HG03571 (cell line): ENCODE measurements at regions not wholly inside any gene's neighbourhood (a gene's known extent, or its start where the extent isn't known, plus 50 kb on each side); places are given as distances from the start of the nearest gene placed in this dataset.
"Not testable (repeated sequence)": the region's sequence is repeated elsewhere in the genome, so short reads cannot be mapped to it uniquely, and the experiment has no call there.

Experiments used
- ATAC-seq: cut with Tn5 transposase; IDR thresholded peaks from one replicate; pipeline ENCODE4 v1.9.1; 2021; ENCODE audit not compliant: unreplicated experiment

DNA sequence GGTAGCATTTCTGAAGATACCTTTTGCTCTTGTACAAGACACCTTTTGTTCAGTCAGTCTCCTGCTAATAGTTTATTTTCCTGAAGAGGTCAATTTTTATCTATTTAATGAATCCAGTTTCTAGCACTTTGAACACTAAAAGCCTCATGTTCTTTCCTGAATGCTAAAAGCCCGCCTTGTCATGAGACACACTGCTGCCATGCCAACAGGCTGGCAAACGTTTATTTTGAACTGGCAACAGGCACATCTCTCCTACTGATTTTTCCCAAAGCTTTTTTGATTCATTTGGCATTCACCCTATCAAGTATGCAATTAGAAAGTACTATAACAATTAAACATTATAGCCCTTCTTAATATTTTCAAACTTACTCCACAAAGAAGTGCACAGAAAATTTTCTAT lies 421.2 kb upstream of the EYS start:
- no peak for ATAC-seq

DNA sequence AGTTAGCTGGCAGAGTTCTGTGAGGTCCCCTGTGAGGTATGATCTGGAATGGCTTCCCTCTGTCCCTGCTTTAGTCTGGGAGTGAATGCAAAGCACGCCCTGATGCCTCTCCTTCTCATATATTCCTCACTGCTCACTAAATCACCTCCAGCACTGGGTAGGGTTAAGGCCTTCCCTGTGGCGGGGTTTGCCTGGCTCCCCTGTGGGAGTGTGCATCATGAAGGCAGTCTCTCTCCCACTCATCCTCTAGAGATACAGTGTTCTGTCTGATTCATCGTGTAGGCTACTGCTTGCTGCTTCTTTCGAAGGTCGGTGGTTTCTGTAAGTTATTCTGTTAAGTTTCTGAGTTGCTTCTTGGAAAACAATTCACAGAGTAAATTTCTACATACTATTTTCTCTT lies 420.0 kb upstream of the EYS start:
- ATAC-seq: no peak

DNA sequence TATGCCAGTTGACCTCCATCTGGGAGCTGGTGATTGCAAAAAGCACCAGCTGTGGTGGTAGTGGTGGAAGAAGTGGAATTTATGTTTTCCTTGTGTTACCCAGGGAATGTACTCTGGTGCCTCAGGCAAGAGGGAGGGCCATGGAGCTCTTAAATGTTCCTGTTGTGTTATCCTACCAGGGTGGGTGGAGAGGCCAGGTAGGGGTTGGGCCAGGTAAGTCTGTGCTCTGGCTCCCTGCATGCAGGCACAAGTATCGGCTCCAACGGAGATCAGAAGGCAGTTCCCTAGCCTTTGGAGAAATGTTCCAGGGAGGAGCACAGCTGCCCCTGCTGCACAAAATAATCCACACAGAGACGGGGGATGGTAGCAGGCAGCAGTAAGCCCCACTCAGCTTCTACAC lies 419.3 kb upstream of the EYS start:
- no peak for ATAC-seq

DNA sequence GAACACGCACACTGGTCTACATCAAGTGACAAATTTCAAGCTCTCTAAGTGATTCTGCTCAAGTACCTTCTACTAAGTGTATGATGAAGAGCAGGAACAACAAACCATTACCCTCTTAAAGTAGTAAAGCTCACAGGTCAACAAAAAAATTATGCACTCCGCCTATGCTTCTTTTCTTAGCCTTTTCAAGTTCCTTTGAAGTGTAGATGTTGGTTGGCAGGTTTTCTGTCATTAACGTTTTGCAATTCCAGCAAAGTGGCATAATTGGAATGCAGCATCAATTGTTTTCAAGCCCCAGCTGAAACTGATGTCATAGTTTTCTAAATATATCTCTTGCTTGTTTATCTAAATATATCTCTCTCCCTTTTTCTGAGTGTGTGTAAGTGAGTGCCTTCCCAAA lies 396.9 kb upstream of the EYS start:
- ATAC-seq: no peak

DNA sequence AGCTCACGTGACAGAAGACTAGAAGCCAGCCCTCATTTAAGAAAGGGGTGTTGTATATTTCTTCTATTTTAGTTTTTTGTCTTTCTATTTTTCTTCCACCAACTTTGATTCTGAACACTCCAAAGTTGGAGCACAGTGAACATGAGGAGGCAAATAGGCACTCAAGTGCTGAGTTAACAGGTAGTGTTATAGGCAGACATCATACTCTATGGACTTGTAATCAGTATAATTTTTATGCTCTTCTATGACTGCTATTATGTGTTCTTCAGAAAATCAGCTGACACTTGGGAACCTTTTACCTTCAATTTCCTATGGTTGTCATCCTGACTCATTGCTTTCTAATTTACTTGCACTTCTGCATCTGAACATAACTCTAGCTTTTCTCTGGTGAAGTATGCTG lies 396.3 kb upstream of the EYS start:
- ATAC-seq: no peak

DNA sequence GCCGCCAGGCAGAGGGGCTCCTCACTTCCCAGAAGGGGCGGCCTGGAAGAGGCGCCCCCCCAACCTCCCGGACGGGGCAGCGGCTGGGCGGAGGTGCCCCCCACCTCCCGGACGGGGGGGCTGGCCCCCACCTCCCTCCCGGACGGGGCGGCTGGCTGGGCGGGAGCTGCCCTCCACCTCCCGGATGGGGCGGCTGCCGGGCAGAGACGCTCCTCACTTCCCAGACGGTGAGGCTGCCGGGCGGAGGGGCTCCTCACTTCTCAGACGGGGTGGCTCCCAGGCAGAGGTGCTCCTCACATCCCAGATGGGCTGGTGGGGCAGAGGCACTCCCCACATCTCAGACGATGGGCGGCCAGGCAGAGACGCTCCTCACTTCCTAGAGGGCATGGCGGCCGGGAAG lies 389.7 kb upstream of the EYS start:
- no peak for ATAC-seq

DNA sequence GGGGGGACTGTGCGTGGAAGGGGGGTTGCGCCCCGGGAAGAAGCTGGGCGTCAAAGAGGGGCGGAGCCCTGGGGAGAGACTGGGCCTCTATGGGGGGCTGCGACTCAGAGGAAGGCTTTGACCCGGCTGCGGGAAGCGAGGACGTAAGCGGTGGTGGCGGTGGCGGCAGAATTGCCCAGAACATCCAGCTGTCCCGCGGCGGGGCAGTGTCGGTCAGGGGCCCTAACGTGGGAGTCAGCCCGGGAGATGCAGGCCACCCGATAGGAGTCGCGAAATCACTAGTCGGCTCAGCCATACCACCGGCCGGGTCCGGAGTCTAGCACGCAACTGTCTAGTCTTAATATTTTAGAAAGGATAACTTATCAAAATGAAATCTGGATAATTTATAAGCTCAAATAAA lies 387.6 kb upstream of the EYS start:
- no peak for ATAC-seq

DNA sequence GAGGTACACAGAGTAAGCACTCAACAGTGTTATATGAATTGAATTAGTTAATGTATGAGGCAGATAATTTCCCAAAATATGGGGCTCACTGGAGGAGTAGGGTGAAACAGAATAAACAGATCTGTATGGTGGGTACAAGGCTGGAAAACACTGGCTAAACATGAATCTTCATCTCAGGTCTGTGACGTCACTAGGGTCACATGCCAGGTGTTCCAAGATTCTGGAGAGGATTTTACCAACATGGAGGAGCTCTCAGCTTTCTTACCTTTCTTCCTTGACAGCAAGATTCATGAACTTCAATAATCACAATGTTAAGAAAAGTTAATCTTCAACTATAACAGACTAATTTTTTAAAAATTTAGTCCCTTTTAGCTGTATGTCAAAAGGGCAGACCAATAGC lies 385.3 kb upstream of the EYS start:
- not testable (repeated sequence) for ATAC-seq

DNA sequence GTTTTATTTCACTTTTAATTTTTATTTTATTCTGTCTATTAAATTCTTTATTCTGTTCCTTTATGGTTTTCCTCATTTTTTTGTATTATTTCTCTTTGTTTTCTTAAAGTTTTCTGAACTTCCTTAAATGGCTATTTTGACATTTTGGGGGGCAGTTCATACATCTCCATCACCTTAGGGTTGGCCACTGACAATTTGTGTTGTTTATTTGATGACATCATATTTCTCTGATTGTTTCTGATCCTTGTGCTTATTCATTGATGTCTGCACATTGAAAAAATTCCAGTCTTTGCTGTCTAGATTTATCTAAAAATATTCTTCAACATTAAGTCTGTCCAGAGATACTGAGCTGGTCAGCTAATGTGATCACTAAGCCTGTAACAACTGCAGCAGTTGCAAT lies 379.5 kb upstream of the EYS start:
- no peak for ATAC-seq

DNA sequence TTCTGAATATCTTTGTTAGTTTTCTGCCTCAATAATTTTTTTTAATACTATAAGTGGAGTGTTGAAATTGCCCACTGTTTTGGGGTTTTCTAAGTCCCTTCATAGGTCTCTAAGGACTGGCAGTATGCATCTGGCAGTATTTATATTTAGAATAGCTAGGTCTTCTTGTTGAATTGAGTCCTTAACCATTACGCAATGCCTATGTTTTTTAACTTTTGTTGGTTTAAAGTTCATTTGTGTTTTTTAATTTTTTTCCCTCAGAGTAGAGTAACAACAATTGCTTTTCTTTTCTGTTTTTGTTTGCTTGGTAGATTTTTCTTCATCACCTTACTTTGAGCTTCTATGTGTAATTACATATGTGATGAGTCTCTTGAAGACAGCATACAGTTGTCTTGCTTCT lies 375.9 kb upstream of the EYS start:
- ATAC-seq: no peak

DNA sequence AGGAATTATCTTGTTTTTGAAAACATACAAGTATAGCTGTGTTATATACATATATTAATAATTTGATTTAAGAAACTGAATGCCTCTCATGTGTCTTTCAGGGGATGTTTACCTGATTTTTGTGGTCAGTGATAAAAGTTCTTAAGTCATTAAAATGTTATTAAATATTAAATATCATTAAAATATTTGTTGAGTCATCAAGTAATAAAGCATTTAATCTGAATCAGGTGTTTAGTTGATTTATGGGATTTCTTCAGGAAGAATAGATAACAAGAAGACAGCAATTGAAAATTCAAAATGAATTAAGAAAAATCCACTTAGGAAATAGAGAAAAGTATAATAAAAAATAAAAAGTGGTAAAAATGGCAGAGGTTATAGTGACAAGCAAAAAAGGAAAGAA lies 361.9 kb upstream of the EYS start:
- ATAC-seq: no peak

DNA sequence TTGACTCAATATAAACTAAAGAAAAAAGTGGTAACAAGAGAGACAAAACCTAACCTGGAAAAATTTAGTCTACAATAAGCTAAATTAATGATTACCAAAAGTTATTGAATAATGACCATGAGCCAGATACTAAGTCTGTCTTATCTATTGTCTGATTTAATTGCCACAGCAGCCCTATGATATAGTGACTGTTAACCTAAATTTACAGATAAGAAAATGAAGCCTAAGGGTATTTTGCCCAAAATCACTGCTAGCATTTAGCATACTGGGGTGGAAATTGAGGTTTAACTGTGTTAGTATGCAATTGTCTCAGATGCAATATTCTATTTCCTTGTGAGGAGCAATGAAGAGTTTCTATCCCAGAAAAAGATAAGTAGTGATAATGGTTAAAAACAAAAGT lies 361.0 kb upstream of the EYS start:
- ATAC-seq: no peak

DNA sequence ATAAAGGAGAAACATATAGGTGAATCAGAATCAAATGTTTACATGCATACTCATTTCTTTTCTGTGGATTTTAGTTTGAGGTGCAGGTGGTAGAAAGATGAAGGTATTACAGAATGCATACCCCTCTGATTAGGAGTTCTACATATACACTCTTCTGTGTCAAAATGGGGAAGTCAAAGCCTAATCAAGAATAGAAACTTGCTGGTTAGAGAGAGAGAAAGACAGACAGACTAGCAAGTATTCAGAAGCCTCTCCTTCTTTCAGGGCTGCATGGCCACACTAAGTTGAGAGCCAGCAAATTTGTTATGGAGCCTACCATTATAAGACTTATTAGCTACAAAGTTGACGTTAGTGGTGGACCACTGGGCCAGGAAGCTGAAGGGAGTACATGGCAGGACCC lies 358.3 kb upstream of the EYS start:
- ATAC-seq: no peak

DNA sequence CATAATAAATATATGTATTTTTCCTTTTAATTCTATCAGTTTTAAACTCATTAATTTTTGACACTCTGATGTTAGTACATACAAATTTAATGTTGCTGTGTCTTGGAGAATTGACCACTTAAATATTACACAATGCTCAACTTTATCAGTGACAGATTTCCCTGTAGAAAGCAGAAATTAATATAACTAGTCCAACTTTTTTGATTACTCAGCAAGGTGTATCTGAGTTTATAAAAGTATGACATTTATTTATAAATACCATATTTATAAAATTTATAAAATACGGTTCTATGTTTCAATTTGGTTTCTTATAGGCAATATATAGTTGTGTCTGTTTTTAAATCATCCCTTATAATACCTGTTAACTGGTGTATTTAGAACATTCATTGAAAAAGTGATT lies 350.0 kb upstream of the EYS start:
- ATAC-seq: no peak

DNA sequence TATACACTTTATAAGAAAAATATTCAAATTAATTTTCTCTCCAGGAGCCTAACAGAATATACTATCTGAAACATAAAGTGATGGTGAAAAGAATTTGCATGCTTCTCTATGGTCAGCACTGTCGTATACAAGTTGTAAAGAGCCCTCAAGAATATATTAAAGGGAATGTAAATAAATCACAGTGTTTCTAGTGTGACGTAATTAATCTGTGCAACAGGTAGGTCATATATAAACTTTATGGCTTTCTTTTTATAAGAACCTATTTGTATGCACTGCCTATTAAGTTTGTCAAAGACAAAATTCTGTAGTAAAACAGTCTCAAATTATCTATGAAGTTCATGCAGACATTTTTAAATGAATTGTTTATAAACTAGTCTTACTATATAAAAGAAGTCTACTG lies 347.9 kb upstream of the EYS start:
- ATAC-seq: no peak

DNA sequence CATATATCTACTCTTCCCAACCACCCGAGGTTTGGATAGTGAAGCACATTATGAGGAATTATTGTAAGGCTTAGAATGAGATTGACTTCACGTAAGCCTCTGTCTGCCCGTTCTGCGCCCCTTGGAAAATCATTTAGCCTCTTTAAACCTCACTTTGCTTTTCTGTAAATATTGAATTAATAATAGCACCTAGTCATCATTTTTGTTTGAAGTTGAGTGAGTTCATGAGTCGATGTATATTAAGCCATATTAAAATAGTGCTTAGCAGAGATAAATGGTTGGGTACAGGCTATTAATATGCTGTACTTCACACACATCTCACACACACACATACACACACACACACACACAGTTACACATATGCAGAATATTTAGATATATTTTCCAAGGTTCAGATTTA lies 344.8 kb upstream of the EYS start:
- no peak for ATAC-seq

DNA sequence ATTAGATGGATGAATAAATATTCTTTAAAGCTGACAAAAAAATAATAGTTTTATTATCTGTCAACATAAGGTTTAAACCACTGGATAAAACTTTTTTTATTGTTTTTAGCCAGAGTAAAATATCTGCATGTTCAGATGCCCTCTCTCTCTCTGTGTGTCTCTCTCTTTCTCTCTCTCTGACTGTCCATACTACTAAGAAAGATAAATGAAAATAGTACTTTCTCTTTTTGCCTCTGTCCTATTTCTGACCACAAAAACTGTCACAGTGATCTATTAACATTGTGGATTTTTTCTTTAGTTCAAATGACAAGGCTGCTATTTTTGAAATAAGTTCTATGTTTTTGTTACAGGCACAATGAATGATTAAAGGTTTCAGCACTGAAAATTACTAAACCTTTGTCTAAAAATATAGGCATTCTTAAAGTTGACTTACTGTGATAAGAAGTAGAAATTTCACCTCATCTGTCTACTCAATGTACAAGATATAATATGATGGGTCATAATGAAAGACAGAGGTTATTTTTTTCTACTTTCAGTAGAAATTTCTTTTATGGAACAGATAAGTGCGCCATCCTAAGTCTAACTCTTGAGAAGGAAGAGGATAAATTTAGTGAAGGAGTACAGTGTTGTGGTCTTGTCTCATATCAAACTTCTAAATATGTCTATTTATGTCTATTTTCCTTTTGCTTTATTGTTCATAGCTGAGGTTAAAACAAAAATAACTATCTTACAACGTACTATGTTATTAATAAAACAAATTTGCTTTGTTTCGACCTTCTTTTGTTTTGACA lies 341.9 kb upstream of the EYS start:
- no peak for ATAC-seq

DNA sequence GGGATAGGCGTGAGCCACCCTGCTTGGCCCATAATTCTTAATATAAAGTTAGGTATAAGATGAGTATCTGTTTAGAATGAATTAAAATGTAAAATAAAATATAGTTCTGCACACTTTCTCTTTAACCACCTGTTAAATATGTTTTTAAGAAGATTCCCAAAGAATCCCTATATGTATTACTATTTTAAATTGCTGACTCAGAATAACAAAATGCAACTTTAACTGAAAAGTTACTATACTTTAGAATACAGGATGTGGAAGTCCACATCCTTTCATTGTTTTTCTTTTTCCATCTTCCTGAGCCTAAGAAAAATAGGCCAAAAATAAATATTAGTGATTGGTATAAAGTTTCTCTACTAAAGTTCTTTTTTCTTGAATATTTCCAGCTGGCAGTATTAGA lies 325.6 kb upstream of the EYS start:
- ATAC-seq: no peak

DNA sequence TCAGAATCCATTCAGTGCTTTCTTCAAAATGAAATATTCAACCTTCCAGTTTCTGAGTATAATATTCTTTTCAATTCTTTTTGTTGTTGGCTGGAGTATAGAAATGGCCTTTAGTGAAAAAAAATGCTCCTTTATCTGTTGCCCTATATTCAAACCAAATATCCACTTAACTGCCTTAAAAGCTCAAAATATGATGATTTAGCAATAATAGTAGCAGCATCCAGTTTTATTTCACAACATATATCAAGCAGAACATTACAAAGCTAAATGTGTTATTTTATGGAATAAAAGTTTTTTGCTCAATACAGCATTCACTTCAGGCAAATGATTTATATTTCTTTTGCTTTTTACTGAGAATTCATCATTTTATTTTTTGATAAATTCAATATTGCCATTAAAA lies 322.4 kb upstream of the EYS start:
- no peak for ATAC-seq

DNA sequence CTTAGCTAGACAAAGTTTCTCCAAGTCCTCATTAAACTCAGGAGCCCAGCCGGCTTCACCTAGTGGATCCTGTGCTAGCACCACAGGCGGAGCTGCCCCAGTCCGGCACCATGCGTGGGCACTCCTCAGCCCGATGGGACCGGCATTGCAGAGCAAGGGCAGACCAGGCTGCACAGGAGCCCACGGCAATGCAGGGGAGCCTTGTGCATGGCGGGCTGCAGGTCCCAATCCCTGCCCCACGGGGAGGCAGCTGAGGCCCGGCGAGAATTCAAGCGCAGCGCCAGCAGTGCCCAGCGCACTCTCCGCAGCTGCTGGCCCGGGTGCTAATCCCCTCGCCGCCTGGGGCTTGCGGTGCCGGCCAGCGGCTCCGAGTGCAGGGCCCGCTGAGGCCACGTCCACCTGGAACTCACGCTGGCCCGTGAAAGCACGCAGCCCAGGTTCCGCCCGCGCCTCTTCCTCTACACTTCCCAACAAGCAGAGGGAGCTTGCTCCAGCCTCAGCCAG lies 292.3 kb upstream of the EYS start:
- no peak for ATAC-seq

DNA sequence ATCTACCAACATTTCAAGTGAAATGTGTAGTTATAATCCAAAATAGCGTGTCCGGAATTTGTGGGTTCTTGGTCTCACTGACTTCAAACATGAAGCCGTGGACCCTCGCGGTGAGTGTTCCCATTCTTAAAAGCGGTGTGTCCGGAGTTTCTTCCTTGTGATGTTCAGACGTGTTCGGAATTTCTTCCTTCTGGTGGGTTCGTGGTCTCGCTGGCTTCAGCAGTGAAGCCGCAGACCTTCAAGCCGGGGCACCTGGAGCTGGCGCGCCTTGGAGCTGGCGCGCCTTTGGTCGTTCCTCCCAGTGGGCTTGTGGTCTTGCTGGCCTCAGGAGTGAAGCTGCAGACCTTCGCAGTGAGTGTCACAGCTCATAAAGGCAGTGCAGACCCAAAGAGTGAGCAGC lies 291.5 kb upstream of the EYS start:
- ATAC-seq: no peak

DNA sequence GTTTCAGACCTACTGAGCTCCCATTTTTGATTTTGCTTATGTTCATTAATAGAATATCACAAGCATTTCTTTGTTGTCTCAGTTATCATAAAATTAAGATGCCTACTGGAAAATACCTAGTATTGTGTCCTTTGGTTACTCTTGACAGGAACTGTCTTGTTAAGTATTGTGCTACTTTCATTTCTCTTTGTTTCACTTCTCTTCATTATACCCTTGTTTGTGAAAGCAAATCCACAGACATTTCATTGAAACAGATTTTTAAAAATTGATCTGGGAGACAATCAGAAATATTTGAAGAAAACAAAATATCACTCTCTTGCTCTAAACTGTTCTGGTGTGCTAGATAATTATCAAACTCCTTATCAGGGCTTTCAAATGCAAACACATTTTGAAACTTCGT lies 290.5 kb upstream of the EYS start:
- no peak for ATAC-seq

DNA sequence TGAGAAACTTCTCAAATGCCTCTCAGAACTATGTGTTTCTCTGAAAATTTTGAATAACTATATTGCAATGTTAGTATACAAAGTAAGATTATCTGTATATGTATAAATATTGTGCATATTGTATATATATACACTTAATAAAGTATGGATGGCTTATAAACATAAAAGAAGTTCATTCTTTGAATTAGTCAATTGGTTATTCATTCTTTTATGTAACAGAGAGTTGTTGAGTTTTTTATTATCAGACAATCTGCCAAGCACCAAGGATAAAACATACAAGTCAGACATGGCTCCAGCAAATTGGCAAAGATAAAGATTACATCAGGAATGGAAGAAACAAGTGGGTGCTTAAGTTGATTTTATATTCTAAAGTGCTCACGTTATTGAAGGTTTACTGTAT lies 289.1 kb upstream of the EYS start:
- no peak for ATAC-seq
